HUDEP-2 (cell line): ENCODE measurements at regions not wholly inside any gene's neighbourhood (a gene's known extent, or its start where the extent isn't known, plus 50 kb on each side); places are given as distances from the start of the nearest gene placed in this dataset.
"Not testable (repeated sequence)": the region's sequence is repeated elsewhere in the genome, so short reads cannot be mapped to it uniquely, and the experiment has no call there.

Experiments
- DNase-seq, 76 experiments: peaks; one replicate each; lab custom pipeline; 2025; ENCODE audit not compliant: unreplicated experiment in 76 of 76; lab: John Stamatoyannopoulos, UW

DNA sequence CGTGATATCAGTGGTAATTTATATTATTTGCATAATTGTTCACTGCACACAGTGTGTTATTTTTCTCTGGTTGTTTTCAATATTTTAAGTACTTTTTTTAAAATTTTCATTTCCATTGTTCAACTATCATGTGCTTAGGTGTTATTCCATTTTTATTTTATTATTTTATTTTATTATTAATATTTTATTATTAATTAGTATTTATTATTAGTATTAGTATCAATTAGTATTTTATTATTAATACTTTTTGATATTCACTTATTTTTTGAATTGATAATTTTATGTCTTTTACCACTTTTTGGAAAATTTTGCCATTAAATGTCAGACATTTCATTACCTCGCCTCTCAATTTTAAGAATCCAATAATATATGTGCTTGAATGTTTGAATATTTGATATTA is 593.8 kb upstream of the GRM3 start:
- DNase-seq: no peak

DNA sequence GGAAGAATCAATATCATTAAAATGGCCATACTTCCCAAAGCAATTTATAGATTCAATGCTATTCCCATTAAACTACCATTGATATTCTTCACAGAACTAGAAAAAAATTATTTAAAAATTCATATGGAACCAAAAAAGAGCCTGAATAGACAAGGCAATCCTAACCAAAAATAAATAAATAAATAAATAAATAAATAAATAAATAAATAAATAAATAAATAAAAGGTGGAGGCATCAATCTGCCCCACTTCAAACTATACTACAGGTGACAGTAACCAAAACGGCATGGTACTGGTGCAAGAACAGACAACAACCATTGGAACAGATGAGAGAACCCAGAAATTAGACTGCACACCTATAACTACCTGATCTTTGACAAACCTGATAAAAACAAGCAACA is 598.5 kb upstream of the GRM3 start:
- not testable (repeated sequence) for DNase-seq

DNA sequence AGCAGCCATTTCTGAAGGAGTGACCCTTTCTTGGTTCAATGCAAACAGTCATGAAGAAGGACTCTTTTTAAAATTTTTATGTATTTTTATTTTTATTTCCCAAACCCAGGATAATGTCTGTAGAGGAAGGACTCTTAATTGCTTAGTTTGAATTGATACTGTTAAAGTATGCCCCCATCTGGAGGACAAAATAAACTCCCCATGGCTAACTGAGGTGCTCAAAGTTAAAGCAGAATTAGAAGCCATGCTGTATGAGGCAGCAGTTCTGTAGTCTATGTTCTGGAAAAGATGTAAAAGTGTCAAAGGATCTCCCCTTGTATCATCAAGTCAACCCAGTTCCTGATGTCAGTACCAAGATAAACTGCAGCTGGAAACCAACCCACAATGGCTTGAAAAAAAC is 617.9 kb upstream of the GRM3 start:
- no peak for DNase-seq

DNA sequence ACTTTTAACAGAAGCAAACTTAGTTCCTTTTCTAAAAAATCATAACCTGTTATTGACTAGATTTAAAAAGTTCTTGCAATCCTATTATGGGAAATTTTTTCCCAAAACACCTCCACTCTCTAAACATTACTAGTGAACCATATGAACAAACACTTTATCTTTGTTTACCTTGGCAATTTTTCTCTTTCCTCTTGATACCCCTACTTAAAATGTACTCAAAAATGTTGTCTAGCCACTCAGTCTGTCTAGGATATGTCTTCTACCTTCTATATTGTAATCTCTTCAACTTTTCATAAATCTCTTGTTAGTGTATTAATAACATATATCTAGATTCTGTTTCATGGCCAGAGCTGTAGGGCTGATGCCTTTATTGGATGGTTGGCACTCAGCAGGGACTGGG is 630.0 kb upstream of the GRM3 start:
- DNase-seq: no peak

DNA sequence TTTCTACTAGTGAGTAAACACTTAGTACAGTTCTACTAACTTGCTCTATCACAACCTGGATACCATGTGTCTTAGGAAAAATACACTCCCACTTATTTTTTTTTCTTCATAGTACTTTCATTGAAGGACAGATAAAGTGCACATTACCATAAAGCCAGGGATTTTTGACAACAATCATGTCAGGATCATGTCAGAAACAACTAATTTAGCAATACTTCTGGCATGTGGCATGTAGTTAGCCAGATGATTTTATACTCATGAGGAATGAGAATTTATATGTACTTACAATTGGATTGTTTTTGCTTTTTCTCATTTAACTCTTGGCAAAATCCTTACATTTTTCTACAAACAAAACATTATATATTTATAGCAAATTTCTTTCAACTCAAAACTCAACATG is 630.7 kb upstream of the GRM3 start:
- no peak for DNase-seq

DNA sequence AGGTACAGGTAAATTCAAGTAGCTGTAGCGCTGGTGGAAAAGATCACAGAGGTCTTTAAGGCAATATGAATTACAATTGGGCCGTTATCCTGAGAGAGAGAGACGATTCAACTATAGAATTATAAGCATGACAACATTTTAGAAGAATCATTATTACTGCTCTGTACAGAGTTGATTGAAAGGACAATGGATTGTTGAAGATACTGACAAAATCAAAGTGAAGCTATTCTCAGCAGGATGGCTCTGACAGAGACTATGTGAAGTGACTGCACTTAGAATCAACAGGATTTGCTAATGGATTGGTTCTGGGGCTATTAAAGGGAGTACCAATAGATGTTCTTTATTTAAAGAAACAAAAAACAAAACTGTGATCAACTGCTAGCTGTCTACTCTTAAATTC is 634.8 kb upstream of the GRM3 start:
- DNase-seq: no peak

DNA sequence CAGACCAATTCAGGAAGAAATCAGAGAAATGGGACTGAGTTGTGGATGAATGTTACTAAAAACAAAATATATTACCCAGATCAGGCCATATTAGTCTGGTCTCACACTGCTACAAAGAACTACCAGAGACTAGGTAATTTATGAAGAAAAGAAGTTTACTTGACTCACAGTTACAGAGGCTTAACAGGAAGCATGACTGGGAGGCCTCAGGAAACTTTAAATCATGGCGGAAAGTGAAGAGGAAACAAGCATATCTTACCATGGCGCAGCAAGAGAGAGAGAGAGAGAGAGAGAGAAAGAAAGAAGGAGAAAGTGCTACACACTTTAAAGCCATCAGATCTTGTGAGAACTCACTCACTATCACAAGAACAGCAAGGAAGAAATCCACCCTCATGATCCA is 636.8 kb upstream of the GRM3 start:
- DNase-seq: no peak

DNA sequence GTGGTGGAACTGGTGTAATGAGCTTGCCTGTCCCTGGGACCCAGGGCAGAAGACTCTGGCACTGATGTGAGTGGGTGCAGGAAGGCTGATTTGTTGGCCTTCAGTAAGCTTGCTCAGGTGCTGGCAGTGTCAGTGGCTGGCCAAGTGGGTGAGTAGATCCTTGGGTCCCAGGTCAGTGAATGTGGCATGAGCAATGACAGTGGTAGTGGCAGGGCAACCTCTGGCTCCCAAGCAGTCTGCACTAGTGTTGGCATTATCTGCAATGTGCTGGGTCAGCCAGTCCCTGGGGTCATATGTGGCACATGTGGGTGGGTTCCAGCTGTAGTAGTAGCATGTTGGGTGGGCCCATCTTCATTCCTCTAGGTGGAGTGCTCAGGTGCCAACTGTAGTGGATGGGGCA is 640.9 kb upstream of the GRM3 start:
- no peak for DNase-seq

DNA sequence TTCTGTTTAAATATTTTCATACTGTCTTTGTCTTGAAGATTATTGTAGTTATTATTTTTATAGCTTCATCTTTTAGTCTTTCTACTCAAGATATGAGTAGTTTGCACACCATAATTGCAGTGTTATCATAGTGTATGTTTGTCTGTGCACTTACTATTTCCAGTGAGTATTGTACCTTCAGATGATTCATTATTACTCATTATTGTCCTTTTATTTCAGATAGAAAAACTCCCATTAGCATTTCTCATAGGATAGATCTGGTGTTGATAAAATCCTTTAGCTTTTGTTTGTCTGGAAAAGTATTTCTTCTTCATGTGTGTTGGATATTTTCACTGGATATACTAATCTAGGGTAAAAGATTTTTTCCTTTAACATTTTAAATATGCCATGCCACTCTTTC is 646.2 kb upstream of the GRM3 start:
- DNase-seq: no peak

DNA sequence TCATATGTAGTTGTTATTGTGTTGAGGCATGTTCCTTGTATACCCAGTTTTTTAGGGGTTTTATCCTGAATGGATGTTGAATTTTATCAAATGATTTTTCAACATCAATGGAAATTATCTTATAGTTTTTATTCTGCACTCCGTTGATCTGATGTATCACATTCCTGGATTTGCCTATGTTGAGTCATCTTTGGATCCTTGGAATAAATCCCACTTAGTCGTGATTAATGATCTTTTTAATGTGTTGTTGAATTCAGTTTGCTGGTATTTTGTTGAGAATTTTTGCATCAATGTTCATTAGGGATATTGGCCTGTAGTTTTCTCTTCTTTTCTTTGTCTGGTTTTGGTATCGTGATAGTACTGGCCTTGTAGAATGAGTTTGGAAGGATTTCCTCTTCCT is 648.6 kb upstream of the GRM3 start:
- DNase-seq: no peak

DNA sequence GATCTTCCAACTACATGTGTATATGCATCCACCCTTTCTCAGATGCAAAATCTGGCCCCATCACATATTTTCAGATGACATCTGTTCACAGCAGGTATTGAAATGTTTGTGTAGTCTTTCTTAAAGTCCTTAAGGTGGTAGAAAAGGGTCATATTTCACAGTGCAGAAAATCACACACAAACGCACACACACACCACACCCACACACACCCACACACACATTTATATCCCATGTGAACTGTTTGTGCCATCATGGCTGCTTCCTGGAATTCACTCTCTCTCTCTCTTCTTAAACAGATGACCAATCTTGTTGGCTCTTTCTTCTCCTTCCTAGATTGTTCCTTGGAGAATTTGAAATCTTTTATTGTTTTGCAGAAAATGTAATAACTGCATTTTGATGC is 663.0 kb upstream of the GRM3 start:
- no peak for DNase-seq

DNA sequence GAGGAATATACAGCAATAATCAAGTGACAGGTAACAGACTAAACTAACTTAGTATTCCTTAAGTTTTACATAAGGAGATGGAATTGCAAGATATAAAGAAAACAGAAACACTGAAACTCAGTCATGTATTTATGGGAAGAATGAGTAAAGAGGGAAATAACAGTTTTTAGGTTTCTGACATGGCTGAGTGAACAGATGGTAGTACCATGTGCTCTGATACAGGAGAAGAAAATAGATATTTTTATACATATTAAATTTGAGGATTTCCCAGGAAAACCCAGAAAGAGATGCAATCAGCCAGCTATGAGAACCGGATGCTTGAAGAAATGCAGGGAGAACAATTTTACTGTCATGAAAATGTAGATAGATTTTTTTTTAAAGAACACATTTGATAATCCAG is 669.5 kb upstream of the GRM3 start:
- DNase-seq: no peak

DNA sequence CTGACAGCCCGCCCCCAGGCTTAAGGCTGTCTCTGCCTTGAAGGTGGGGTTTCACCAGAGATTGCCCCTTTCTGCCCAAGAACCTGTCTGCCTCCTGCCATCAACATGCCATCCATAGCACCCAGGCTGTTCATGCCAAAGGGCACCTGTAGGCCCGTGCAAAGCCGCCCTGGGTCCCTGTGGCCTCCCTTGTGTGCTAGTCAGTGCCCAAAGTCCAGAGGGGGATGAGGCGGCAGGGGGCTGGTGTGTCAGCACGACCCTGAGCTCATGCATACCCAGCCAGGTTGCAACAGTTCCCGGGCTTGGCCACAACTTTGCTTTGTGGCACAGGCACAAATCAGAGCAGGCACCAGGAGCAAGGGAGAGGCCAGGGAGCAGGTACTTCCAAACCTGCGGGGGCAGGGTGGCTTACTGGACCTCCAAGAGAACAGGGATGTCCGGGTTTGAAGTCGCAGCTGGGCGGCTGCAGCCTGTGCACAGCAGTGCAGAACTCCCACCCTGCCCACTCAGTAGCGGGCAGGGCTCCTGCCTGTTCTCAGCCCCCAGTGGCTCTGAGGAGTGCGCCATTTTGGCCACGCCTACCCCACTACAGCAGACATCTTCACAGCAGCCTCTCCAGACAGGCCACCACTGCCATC is 671.1 kb upstream of the GRM3 start:
- no peak for DNase-seq

DNA sequence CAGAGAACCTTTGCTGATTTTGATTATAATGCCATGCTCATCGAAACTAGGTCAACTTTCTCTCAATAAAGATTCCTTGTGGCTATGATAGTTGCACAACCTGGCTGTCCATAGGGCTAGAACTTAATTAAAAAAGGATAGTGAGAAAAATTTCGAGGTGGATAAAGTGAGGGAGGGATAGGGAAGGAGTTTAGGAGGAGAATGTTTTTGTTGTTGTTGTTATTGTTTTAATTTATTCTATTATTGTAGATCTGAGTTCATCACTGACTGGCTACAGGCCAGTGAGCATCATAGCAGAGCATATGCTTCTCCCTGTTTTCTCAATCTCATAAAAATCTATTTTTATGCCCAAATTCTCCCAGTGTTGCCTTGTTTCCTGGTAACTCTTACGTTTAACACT is 688.7 kb upstream of the GRM3 start:
- no peak for DNase-seq

DNA sequence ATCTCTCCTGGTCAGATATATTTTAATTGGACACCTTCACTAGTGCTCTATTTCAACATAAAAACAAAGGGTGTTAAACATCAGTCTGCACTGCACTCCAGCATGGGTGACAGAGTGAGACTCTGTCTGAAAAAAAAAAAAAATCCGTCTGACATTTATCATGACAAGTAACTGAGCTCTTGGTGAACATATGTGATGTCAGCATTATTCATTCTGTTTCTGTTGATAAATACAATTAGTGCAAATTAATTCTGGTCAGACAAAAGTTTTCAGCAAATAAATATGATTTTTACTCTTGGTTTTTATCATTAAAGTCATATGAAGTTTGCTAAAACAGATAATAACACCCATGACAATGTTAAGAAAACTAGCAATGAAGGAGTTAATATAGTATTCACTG is 692.8 kb upstream of the GRM3 start:
- DNase-seq: no peak

DNA sequence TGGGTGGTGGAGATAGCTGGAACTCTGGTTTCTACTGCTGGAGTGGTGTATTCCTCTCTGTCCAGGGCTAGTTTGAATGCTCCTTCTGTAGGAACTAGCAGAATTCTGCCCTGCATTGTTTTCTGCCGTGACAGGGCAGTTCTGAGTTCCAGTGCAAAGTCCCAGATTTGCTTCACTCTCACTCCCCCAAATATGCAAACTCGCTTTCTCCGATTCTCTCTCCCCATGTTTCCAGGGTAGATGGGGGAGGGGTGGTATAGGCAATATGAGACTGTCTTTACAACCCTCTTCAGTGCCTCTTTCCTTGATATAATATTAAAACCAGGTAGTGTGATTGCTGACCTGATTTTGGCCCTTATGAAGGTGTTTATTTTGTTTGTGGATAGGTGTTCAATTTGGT is 693.3 kb upstream of the GRM3 start:
- no peak for DNase-seq

DNA sequence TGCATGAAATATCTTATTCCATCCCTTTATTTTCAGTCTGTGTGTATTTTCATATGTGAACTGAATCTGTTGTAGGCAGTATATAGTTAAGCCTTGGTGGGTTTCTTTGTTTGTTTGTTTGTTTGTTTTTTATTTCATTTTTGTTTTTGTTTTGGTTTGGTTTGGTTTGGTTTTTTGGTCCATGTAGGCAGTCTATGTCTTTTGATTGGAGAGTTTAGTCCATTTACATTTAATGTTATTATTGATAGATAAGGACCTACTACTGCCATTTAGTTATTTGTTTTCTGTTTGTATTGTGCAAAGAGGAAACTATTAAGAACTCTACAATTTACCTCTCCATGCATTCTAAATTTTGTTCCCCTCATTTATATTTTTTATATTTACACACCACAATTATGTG is 695.9 kb upstream of the GRM3 start:
- no peak for DNase-seq

DNA sequence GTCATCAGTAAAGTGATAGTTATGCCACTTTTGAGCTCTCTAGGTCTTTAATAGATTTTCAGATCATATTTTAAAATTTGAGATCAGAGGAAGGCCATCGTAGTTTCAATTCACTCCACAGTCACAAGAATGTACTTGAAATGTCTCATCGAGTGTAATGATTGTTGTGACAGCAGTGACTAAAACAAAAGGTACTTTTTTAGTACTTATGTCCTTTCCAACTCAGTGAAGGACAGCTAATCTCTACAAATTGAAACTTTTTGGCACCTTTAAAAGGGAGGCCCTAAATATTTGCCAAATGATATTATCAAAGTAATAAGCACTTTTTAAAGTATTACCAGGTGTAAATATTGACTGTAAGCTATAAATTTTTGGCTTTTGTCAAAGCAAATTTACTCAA is 702.9 kb upstream of the GRM3 start:
- no peak for DNase-seq

DNA sequence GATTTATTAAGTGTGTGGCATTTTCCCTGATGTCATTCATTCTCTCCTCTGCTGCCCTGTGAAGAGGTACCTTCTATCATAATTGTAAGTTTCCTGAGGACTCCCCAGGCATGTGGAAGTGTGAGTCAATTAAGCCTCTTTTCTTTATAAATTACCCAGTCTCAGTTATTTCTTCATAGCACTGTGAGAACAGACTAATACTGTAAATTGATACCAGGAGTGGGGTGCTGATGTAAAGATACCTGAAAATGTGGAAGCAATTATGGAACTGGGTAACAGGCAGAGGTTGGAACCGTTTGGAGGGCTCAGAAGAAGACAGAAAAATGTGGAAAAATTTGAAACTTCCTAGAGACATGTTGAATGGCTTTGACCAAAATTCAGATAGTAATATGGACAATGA is 711.8 kb upstream of the GRM3 start:
- no peak for DNase-seq

DNA sequence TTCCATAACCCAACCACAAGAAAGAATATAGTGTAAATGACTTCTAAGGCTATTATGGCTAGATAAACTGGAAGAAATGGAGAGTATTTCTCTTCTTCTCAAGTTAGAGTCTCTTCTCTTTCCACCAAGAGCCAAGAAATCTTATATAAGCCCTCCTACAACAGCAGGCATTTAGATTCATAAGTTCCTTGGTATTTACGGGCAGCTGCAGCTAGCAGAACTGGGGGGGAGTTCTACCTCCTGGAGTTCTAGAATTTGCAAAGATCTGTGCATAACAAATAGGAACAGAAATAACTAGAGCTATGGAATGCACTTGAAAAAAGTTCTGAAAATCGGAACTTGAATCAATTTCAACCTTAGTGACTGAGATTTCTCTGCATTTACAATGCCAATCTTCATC is 715.2 kb upstream of the GRM3 start:
- DNase-seq: no peak

DNA sequence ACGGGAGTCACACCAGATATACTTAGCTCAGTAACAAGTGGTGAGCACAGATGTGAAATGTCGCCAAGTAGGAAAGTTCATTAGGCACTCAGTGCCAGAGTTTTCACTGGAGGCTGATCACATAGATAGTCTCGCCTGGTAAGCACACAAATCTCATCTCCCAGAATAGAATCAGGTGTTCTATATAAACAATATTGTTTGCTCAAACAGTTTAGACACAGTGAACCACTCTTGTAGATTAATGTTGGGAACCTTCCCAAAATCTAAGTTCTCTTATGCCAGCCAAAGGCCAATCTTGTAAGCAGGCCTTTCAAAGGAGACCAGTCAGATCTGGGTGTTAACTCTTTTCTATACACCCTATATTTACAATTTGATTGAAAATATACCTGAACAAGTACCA is 716.5 kb upstream of the GRM3 start:
- DNase-seq: no peak

DNA sequence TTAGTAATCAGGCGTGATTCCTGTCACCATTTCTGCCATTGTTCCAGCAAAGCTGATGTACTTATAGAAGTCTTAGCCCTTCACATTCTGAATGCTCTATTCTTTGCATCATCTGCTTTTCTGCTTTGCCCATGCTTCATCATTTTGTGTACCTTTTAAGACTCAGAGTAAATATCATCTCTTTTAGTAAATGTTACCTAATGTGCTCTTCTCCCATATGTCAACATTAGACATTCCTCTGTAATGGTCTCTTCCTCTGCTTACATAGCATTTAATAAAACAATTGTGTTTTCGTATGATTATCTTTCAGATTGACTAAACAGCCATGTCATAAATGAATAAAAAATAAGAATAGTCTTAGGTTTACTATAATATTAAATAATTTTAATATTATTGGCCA is 719.6 kb upstream of the GRM3 start:
- DNase-seq: no peak

DNA sequence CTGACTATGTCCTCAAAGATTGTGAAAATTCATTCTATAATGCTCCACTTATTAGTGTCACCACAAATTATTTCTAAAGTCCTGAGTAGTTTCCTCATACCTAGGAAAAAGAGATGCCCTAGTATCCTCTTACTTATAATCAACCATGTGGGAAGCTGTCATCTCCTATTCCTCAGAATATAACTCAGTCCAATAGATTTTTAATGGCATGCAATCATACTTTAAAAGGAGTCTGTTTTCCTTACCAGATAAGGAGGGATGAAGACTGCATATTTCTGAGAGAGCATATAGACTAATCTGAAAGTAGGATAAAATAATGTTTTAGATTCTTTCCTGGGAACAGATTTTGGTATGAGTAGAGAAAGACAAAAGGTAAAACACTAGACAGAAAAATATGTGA is 727.7 kb upstream of the GRM3 start:
- DNase-seq: no peak

DNA sequence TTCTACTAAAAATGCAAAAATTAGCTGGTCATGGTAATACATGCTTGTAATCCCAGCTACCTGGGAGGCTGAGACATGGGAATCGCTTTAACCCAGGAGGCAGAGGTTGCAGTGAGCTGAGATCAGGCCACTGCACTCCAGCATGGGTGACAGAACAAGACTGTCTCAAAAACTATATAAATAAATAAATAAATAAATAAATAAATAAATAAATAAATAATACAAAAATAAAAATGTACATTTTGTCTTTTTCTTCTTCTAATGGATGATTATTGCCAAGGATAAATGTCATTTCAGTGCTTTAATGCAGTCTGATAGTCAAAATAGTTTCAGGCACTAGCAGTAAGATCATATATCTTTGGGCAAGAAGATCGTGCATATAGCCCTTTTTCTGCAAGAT is 727.6 kb upstream of the SEMA3D start:
- no peak for DNase-seq
